BLaER1 (cell line): ENCODE measurements at regions not wholly inside any gene's neighbourhood (a gene's known extent, or its start where the extent isn't known, plus 50 kb on each side); places are given as distances from the start of the nearest gene placed in this dataset.

Experiments
- H3K27ac ChIP-seq: shearing (Covaris generic); formaldehyde crosslinking; 2 replicates; pipeline ENCODE4 v1.8.1; 2022
- H3K27me3 ChIP-seq: shearing (Covaris generic); formaldehyde crosslinking; 2 replicates; pipeline ENCODE4 v1.8.1; 2022
- H3K36me3 ChIP-seq: shearing (Covaris generic); formaldehyde crosslinking; 2 replicates; pipeline ENCODE4 v1.8.1; 2022
- H3K4me1 ChIP-seq: shearing (Covaris generic); formaldehyde crosslinking; 2 replicates; pipeline ENCODE4 v1.8.1; 2022
- H3K4me2 ChIP-seq: shearing (Covaris generic); formaldehyde crosslinking; 2 replicates; pipeline ENCODE4 v1.8.1; 2022
- H3K4me3 ChIP-seq: shearing (Covaris generic); formaldehyde crosslinking; 2 replicates; pipeline ENCODE4 v1.8.1; 2022
- H3K9ac ChIP-seq: shearing (Covaris generic); formaldehyde crosslinking; 2 replicates; pipeline ENCODE4 v1.8.1; 2022
- H3K9me3 ChIP-seq: shearing (Covaris generic); formaldehyde crosslinking; 2 replicates; pipeline ENCODE4 v1.8.1; 2022
- H4K20me1 ChIP-seq: shearing (Covaris generic); formaldehyde crosslinking; 2 replicates; pipeline ENCODE4 v1.8.1; 2022
- Cebpa-rat ChIP-seq: shearing (Covaris generic); IDR thresholded peaks from 2 replicates; pipeline ENCODE4 v1.8.1; 2022

- Histone ChIP-seq H3K9me3 (no peaks in the 10 kb centered on the region), H3K4me1 (peaks cover 15% of the 10 kb centered on the region), H3K4me2 (peak overlapping the region; percentile 58), H3K4me3 (no peak overlapping the region), H3K27me3 (no peaks in the 10 kb centered on the region), H3K27ac (no peak overlapping the region), H3K36me3 (no peaks in the 10 kb centered on the region), H4K20me1 (no peaks in the 10 kb centered on the region), H3K9ac (no peak overlapping the region)
- no peak for TF ChIP-seq Cebpa-rat
Measured at GRCh38 chr3:41092844-41093243, 106.5 kb upstream of the CTNNB1 start.

- no peak for TF ChIP-seq Cebpa-rat
- H3K9ac ChIP-seq = no peak overlapping the region
- no peaks in the 10 kb centered on the region for H3K27me3 ChIP-seq
- peak overlapping the region; percentile 58 for H3K4me2 ChIP-seq
- no peaks in the 10 kb centered on the region for H4K20me1 ChIP-seq
- no peak overlapping the region for H3K4me3 ChIP-seq
- no peaks in the 10 kb centered on the region for H3K9me3 ChIP-seq
- peaks cover 15% of the 10 kb centered on the region for H3K4me1 ChIP-seq
- no peak overlapping the region for H3K27ac ChIP-seq
- no peaks in the 10 kb centered on the region for H3K36me3 ChIP-seq
Measured at GRCh38 chr3:41093476-41093875, 105.8 kb upstream of the CTNNB1 start.

GRCh38 chr3:41094351-41094750 is 105.0 kb upstream of the CTNNB1 start:
- Histone ChIP-seq H3K36me3 (no peaks in the 10 kb centered on the region), H3K27ac (no peak overlapping the region), H3K4me1 (peaks cover 15% of the 10 kb centered on the region), H3K4me3 (no peak overlapping the region), H3K9ac (no peak overlapping the region), H3K9me3 (no peaks in the 10 kb centered on the region), H4K20me1 (no peaks in the 10 kb centered on the region), H3K27me3 (no peaks in the 10 kb centered on the region), H3K4me2 (no peak overlapping the region)
- no peak for TF ChIP-seq Cebpa-rat

- Histone ChIP-seq H3K4me1 (peaks cover 15% of the 10 kb centered on the region), H3K9me3 (no peaks in the 10 kb centered on the region), H3K9ac (no peak overlapping the region), H3K36me3 (no peaks in the 10 kb centered on the region), H3K27ac (no peak overlapping the region), H3K27me3 (no peaks in the 10 kb centered on the region), H3K4me2 (no peak overlapping the region), H3K4me3 (no peak overlapping the region), H4K20me1 (no peaks in the 10 kb centered on the region)
- no peak for TF ChIP-seq Cebpa-rat
Measured at GRCh38 chr3:41095702-41096101, 103.6 kb upstream of the CTNNB1 start.

GRCh38 chr3:41097896-41098496 is 101.3 kb upstream of the CTNNB1 start:
- H3K36me3 ChIP-seq = no peaks in the 10 kb centered on the region
- peaks cover 9% of the 10 kb centered on the region for H3K4me1 ChIP-seq
- TF ChIP-seq Cebpa-rat = no peak
- no peaks in the 10 kb centered on the region for H3K27me3 ChIP-seq
- H3K27ac ChIP-seq = no peak overlapping the region
- H3K9ac ChIP-seq = no peak overlapping the region
- H3K9me3 ChIP-seq = no peaks in the 10 kb centered on the region
- no peak overlapping the region for H3K4me2 ChIP-seq
- no peaks in the 10 kb centered on the region for H4K20me1 ChIP-seq
- H3K4me3 ChIP-seq = no peak overlapping the region

- Histone ChIP-seq H3K27ac (no peak overlapping the region), H4K20me1 (no peaks in the 10 kb centered on the region), H3K4me2 (no peak overlapping the region), H3K4me1 (no peaks in the 10 kb centered on the region), H3K9ac (no peak overlapping the region), H3K27me3 (no peaks in the 10 kb centered on the region), H3K4me3 (no peak overlapping the region), H3K36me3 (no peaks in the 10 kb centered on the region), H3K9me3 (no peaks in the 10 kb centered on the region)
- TF ChIP-seq Cebpa-rat = no peak
Measured at GRCh38 chr3:41101231-41101630, 98.1 kb upstream of the CTNNB1 start.

- TF ChIP-seq Cebpa-rat = no peak
- no peaks in the 10 kb centered on the region for H3K36me3 ChIP-seq
Measured at GRCh38 chr3:41102053-41102556, 97.2 kb upstream of the CTNNB1 start.

GRCh38 chr3:41102750-41103149 is 96.6 kb upstream of the CTNNB1 start:
- H3K36me3 ChIP-seq = no peaks in the 10 kb centered on the region
- no peaks in the 10 kb centered on the region for H3K9me3 ChIP-seq
- TF ChIP-seq Cebpa-rat = no peak
- H4K20me1 ChIP-seq = no peaks in the 10 kb centered on the region
- H3K27ac ChIP-seq = no peak overlapping the region
- no peaks in the 10 kb centered on the region for H3K4me1 ChIP-seq
- no peak overlapping the region for H3K4me2 ChIP-seq
- H3K4me3 ChIP-seq = no peak overlapping the region
- H3K9ac ChIP-seq = no peak overlapping the region
- H3K27me3 ChIP-seq = no peaks in the 10 kb centered on the region

More at GRCh38 chr3:41102053-41102556, 97.2 kb upstream of the CTNNB1 start:
- H3K9ac ChIP-seq = no peak overlapping the region
- no peak overlapping the region for H3K27ac ChIP-seq
- H3K4me2 ChIP-seq = no peak overlapping the region
- H4K20me1 ChIP-seq = no peaks in the 10 kb centered on the region
- no peak overlapping the region for H3K4me3 ChIP-seq
- H3K9me3 ChIP-seq = no peaks in the 10 kb centered on the region
- H3K4me1 ChIP-seq = no peaks in the 10 kb centered on the region
- no peaks in the 10 kb centered on the region for H3K27me3 ChIP-seq

GRCh38 chr3:41103200-41103599 is 96.1 kb upstream of the CTNNB1 start:
- Histone ChIP-seq H3K4me3 (no peak overlapping the region), H3K27ac (no peak overlapping the region), H3K36me3 (no peaks in the 10 kb centered on the region), H3K9ac (no peak overlapping the region), H3K27me3 (no peaks in the 10 kb centered on the region), H3K4me1 (no peaks in the 10 kb centered on the region), H4K20me1 (no peaks in the 10 kb centered on the region), H3K4me2 (no peak overlapping the region), H3K9me3 (no peaks in the 10 kb centered on the region)
- TF ChIP-seq Cebpa-rat = no peak

- no peak for TF ChIP-seq Cebpa-rat
- Histone ChIP-seq H3K4me2 (no peak overlapping the region), H3K9ac (no peak overlapping the region), H3K4me1 (no peaks in the 10 kb centered on the region), H3K9me3 (no peaks in the 10 kb centered on the region), H3K27me3 (no peaks in the 10 kb centered on the region), H4K20me1 (no peaks in the 10 kb centered on the region), H3K27ac (no peak overlapping the region), H3K36me3 (no peaks in the 10 kb centered on the region), H3K4me3 (no peak overlapping the region)
Measured at GRCh38 chr3:41104147-41104546, 95.2 kb upstream of the CTNNB1 start.

GRCh38 chr3:41106691-41107090 is 92.6 kb upstream of the CTNNB1 start:
- Histone ChIP-seq H3K9ac (no peak overlapping the region), H3K27me3 (no peaks in the 10 kb centered on the region), H3K4me1 (peaks cover 25% of the 10 kb centered on the region), H4K20me1 (no peaks in the 10 kb centered on the region), H3K4me2 (no peak overlapping the region), H3K27ac (no peak overlapping the region), H3K4me3 (no peak overlapping the region), H3K36me3 (no peaks in the 10 kb centered on the region), H3K9me3 (no peaks in the 10 kb centered on the region)
- no peak for TF ChIP-seq Cebpa-rat
